HG02938 (cell line): ENCODE measurements at regions not wholly inside any gene's neighbourhood (a gene's known extent, or its start where the extent isn't known, plus 50 kb on each side); places are given as distances from the start of the nearest gene placed in this dataset.

Experiments
- ATAC-seq: cut with Tn5 transposase; IDR thresholded peaks from one replicate; pipeline ENCODE4 v1.9.1; 2021; ENCODE audit warnings: mild to moderate bottlenecking, moderate library complexity; ENCODE audit not compliant: unreplicated experiment

- no peak for ATAC-seq
These were observed 869.0 kb downstream of the SH3BGRL start for GRCh38 chrX:82070948-82071347.

- ATAC-seq: no peak
These were observed 879.1 kb downstream of the SH3BGRL start for GRCh38 chrX:82081027-82081426.

- ATAC-seq: no peak
These were observed 885.8 kb downstream of the SH3BGRL start for GRCh38 chrX:82087699-82088098.

GRCh38 chrX:82092307-82092706 lies 890.4 kb downstream of the SH3BGRL start:
- ATAC-seq: no peak

- ATAC-seq: no peak
These were observed 923.2 kb downstream of the SH3BGRL start for GRCh38 chrX:82125103-82125502.

GRCh38 chrX:82127228-82128123 lies 925.6 kb downstream of the SH3BGRL start:
- peak; percentile 86 for ATAC-seq

- no peak for ATAC-seq
These were observed 932.5 kb downstream of the SH3BGRL start for GRCh38 chrX:82134378-82134777.

GRCh38 chrX:82141942-82142341 lies 940.0 kb downstream of the SH3BGRL start:
- ATAC-seq: no peak

GRCh38 chrX:82161195-82161594 lies 959.3 kb downstream of the SH3BGRL start:
- no peak for ATAC-seq

- no peak for ATAC-seq
These were observed 961.8 kb downstream of the SH3BGRL start for GRCh38 chrX:82163701-82164100.

- no peak for ATAC-seq
These were observed 995.0 kb downstream of the SH3BGRL start for GRCh38 chrX:82196866-82197265.

GRCh38 chrX:82208975-82209374 lies 1007.1 kb downstream of the SH3BGRL start:
- ATAC-seq: no peak

GRCh38 chrX:82218361-82218760 lies 1016.5 kb downstream of the SH3BGRL start:
- ATAC-seq: no peak

GRCh38 chrX:82219129-82219528 lies 1017.2 kb downstream of the SH3BGRL start:
- no peak for ATAC-seq

GRCh38 chrX:82224961-82225360 lies 1023.1 kb downstream of the SH3BGRL start:
- ATAC-seq: no peak

- no peak for ATAC-seq
These were observed 1028.1 kb downstream of the SH3BGRL start for GRCh38 chrX:82230013-82230412.

GRCh38 chrX:82232679-82233078 lies 1030.8 kb downstream of the SH3BGRL start:
- ATAC-seq: no peak

- no peak for ATAC-seq
These were observed 1035.4 kb downstream of the SH3BGRL start for GRCh38 chrX:82237328-82237727.
